ENCODE measurements at regions not wholly inside any gene's neighbourhood (a gene's known extent, or its start where the extent isn't known, plus 50 kb on each side); places are given as distances from the start of the nearest gene placed in this dataset.

DNA sequence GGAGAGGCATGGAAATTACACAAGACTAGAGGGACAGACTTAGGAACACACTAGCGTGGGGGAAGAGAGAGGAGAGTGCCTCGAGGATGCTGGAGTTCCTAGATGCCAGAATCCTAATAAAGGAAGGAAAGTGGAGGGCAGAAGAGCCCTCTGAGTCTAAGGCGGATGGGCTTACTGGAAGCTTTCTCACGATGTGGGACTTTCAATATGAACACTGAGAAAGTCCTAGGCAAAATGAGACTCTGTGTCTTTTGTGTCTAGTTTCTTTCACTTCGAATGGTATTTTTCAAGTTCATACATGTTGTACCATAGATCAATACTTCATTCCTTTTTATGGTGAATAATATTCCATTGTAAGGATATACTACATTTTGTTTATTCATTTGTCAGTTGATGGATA is 239.4 kb downstream of the NSG2 start:
- H3K4me3 Mint-ChIP-seq = no peak overlapping the region
- no peaks in the 10 kb centered on the region for H3K36me3 Mint-ChIP-seq
- no peaks in the 10 kb centered on the region for H3K4me1 Mint-ChIP-seq
- peaks cover 7% of the 10 kb centered on the region for H3K27me3 Mint-ChIP-seq
- H3K27ac Mint-ChIP-seq = no peak overlapping the region
- no peaks in the 10 kb centered on the region for H3K9me3 Mint-ChIP-seq

DNA sequence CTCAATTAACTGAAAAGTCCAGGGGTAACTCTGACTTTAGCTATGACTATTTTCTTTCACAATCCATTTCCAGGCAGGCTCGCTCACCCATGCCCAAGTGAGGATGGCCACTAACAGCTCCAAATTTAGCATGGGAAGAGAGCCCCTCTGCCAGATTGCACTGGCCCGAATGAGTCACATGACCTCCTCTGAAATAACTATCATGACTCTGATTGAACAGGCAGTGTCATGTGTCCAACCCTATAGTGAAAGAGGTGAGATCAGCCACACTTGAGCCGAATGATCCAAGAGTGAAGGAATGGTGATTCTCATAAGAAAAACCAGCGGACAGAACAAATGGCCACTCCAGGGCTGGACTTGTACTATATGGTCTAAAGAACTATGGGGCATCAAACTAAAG is 242.3 kb downstream of the NSG2 start:
- no peaks in the 10 kb centered on the region for H3K36me3 Mint-ChIP-seq
- H3K27ac Mint-ChIP-seq = no peak overlapping the region
- H3K4me3 Mint-ChIP-seq = no peak overlapping the region
- H3K27me3 Mint-ChIP-seq = peaks cover 3% of the 10 kb centered on the region
- H3K9me3 Mint-ChIP-seq = no peaks in the 10 kb centered on the region
- no peaks in the 10 kb centered on the region for H3K4me1 Mint-ChIP-seq

DNA sequence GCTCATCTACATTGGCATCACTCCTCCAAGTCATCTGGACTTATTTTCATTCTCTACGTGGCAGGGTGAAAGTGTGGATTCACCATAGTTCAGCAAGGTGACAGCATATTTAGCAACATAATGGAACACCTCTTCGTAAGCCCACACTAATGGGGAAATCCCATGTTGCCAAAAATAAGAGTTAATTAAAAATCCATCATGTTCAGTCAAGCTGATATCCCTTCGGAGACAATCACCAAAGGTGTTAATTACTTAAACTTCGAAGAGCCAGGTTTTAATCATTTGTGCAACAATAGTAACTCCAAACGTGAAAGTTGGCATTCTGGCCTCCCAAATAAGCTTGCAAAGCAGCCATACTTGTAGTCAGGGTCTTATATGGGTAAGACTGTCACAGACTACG is 242.9 kb downstream of the NSG2 start:
- Mint-ChIP-seq H3K27me3 (peaks cover 3% of the 10 kb centered on the region), H3K36me3 (no peaks in the 10 kb centered on the region), H3K4me3 (no peak overlapping the region), H3K27ac (no peak overlapping the region), H3K4me1 (no peaks in the 10 kb centered on the region), H3K9me3 (no peaks in the 10 kb centered on the region)

DNA sequence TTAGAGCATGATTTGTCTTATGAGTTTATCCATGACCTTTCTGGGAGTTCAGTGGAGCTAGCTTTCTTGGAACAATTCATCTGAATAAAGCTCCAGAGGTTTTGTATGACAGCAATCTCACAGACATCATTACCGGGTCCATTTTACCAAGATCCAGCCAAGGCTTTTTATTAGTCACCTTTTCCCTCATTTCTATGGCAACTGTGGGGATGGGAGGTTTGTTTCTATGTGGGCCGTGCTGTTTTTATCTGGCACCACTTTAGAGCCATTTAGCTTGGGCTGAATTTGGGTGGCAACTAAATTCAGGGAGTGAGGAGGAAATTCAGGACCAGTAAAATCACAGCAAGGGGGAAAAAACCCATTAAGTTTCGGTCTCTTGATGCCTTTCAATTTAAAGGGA is 245.7 kb downstream of the NSG2 start:
- no peak overlapping the region for H3K27ac Mint-ChIP-seq
- H3K9me3 Mint-ChIP-seq = peaks cover 5% of the 10 kb centered on the region
- H3K4me3 Mint-ChIP-seq = no peak overlapping the region
- no peaks in the 10 kb centered on the region for H3K27me3 Mint-ChIP-seq
- H3K36me3 Mint-ChIP-seq = no peaks in the 10 kb centered on the region
- no peaks in the 10 kb centered on the region for H3K4me1 Mint-ChIP-seq

DNA sequence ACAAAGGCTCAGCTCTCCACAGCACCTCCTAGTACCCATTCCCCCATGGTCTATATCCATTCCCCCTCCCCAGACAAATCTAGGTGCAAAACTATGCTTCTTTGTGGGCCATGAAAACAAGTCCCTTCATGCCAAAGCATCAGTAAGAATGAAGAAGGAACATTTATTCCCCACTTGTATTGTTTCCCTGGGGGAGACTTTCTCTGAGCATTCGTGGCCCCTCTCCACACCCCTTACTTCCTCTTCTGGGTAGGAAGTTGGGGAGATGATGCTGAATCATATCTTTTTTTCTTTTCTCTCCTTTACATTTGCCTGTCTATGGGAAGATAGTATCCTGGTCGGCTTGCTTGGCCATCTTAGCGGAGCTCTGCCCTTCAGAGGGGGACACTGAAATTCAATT is 246.8 kb downstream of the NSG2 start:
- Mint-ChIP-seq H3K9me3 (peaks cover 5% of the 10 kb centered on the region), H3K27ac (no peak overlapping the region), H3K4me1 (no peaks in the 10 kb centered on the region), H3K27me3 (no peaks in the 10 kb centered on the region), H3K36me3 (no peaks in the 10 kb centered on the region), H3K4me3 (no peak overlapping the region)

DNA sequence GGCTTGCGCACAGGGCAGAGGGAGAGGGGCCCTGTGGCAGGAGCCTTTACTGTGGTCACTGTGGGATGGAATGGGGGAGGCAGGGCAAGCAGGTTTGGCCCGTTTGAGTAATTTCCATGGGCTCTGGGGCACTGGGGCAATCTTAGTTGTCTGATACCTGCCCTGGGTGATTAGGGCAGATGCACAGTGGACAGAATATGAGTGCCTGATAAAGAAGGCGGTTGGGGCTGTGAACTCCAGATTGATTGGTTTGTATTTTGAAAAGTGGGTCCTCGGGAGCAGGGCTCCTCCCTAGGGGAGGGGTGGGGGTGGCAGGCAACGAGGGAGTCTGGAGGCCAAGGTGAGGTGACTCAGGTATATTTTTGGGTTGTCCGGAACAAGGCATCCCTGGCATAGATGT is 247.5 kb downstream of the NSG2 start:
- Mint-ChIP-seq H3K36me3 (no peaks in the 10 kb centered on the region), H3K4me1 (no peaks in the 10 kb centered on the region), H3K4me3 (no peak overlapping the region), H3K27ac (no peak overlapping the region), H3K9me3 (peaks cover 5% of the 10 kb centered on the region), H3K27me3 (no peaks in the 10 kb centered on the region)

DNA sequence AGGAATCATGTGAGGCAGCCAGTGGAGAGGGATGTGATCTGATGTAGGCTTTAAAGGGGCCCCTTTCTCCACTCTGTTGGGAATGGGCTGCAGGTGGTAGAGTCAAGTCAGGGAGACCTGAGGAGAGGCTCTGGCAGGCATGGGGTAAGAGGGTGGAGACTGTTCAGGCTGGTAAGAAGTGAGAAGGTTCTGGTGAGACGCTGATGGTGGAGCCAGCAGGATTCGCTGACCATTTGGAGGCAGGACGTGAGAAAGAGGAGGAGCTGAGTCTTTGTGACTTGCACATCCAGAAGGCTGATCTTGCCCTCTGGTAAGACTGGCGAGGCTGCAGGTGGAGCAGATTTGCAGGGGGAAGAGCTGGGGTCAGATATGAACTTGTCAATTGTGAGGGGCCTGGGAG is 248.0 kb downstream of the NSG2 start:
- peaks cover 5% of the 10 kb centered on the region for H3K9me3 Mint-ChIP-seq
- H3K4me1 Mint-ChIP-seq = no peaks in the 10 kb centered on the region
- no peaks in the 10 kb centered on the region for H3K36me3 Mint-ChIP-seq
- H3K27ac Mint-ChIP-seq = no peak overlapping the region
- no peak overlapping the region for H3K4me3 Mint-ChIP-seq
- H3K27me3 Mint-ChIP-seq = no peaks in the 10 kb centered on the region

DNA sequence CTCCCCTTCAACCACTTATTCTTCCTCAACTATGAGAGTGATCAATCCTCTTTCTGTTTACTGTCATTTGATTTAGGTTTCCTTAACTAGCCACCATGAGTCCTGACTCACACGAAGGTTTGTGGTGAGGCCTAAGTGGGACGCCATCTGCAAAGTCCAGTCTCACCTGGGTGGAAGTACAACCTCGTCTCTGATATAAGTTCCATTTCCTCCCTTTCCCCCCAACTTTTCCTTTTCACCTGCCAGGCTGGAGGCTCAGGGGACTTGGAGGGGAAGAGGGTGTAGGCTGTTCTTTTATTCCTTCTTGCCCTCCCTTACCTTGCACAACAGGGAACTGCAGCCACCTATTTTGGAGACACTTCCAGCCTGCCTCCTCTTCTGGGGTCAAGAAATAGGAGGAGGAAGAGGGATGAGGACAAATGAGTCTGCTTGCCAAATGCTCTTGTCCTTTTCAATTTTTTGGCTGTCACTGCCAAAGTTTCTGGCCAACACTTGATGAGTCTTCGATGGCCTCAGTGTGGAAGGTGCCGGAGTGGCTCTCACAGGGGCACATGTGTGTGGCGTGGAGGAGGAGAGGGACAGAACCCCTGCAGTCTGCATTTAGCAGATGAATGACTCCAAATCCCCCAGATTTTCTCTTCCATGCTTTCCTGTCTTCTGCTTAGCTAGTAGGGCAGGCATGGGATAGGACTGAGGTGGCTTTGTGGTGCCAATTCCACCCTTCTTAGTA is 249.6 kb downstream of the NSG2 start:
- Mint-ChIP-seq H3K9me3 (peaks cover 5% of the 10 kb centered on the region), H3K27ac (no peak overlapping the region), H3K27me3 (no peaks in the 10 kb centered on the region), H3K4me3 (no peak overlapping the region), H3K36me3 (no peaks in the 10 kb centered on the region), H3K4me1 (no peaks in the 10 kb centered on the region)

DNA sequence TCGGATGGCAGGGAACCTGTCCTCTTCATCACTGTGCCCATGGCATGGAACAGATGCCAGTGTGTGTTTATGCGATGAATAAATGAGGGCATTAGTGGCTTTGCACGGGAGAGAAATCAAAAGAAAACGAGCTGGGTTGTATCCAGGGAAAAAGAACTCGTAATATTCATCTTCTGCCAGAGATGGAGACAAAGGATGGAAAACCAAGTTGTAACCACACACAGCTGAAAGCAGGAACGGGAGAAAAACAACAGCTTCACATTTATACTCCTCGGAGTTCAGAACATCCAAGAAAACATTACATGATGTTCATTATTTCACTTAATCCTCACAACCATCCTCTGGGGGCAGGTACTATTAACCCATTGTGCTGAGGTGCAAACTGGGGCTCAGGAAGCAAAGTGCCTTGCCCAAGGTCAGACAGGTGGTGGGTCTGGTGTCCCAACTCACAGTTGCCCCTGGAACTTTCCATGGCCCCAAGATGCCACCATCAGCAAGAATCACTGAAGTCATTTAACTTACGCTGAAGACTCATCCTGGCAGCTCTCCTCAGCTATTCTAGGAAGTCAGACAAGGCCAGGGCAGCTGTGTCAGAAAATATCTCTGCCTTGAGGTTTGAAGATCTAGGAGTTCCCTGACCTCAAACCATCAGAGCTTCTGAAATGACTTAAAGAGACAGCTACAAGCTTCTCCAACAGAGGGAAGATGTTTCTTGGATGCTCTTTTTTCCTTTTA is 250.4 kb downstream of the NSG2 start:
- Mint-ChIP-seq H3K27ac (no peak overlapping the region), H3K27me3 (peaks cover 2% of the 10 kb centered on the region), H3K4me1 (no peaks in the 10 kb centered on the region), H3K4me3 (no peak overlapping the region), H3K36me3 (no peaks in the 10 kb centered on the region), H3K9me3 (peaks cover 5% of the 10 kb centered on the region)

DNA sequence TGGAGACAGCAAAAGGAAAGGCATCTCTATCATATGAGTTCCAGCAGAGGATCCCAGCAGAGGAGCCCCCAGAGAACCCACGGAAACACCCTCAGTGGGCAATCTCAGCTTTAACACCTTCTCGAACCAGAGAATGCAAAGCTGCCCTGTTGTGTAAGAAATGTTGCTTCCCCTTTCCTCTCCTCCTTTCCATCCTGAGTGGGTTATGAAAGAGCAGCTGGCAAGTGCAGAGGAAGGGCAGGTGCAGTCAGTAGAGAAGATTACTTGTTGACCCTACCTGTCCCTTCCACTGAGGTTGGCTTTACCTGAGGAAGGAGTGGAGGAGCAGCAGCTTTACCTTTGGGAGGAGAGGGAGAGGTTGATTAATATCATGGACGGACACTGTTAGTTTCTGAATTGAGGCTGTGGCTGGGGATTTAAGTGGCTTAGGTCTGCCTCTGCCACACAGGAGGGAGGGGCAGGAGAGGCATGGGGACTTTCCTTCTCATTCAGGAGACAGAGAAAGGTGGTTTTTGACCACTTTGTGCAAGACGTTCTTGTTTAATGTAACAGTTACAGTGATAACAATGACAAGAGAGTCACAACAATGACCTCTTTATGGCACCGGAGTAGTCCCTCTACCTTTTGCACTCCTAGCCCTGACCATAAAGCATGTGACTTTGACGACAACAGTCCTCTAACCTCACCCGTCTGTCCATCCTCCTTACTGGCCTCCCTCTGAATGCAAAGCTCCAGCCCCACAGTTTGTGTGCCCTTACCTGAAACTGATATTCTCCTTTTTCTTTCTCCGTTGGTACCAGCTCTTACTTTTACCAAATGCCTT is 254.8 kb downstream of the NSG2 start:
- H3K4me3 Mint-ChIP-seq = no peak overlapping the region
- H3K9me3 Mint-ChIP-seq = no peaks in the 10 kb centered on the region
- no peak overlapping the region for H3K27ac Mint-ChIP-seq
- no peaks in the 10 kb centered on the region for H3K4me1 Mint-ChIP-seq
- no peaks in the 10 kb centered on the region for H3K36me3 Mint-ChIP-seq
- peaks cover 8% of the 10 kb centered on the region for H3K27me3 Mint-ChIP-seq

DNA sequence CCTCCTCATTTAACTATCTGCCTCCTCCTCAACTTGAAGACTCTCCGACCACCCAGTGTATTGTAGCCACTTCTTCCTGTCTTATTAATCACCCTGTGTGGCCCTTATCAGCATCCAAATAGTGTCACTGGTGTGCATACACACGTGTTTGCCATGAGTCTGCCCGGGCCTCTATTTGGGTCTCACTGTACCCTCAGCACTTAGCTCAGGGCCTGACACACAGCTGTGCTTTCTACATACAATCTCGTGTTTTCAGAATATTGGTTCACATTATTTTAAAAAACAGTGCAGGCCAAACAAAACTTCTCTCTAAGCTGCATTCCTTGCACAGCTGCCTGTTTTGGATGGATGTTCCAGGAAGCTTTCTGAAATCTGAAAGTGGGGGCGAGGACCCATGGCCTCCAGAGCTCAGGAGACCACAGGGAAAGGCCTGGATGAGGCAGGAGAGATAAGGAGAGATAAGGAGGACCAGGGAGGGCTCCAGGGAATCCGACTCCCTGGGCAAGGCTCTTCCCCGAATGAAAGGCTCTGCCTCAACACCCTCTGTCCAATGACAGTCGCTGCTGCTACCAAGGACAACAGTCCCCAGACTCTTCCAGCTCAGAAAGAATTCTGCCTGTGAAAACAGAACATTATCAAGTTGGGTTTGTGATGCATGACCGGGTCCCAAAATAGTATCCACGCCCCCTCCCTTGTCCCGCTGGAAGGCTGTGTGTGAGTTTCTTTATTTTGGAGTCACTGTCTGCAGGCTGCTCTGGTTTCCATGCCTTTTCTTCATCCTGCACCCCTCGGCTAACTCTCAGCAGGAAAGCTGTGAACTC is 255.6 kb downstream of the NSG2 start:
- Mint-ChIP-seq H3K27me3 (peaks cover 8% of the 10 kb centered on the region), H3K27ac (no peak overlapping the region), H3K9me3 (no peaks in the 10 kb centered on the region), H3K36me3 (no peaks in the 10 kb centered on the region), H3K4me1 (no peaks in the 10 kb centered on the region), H3K4me3 (no peak overlapping the region)

DNA sequence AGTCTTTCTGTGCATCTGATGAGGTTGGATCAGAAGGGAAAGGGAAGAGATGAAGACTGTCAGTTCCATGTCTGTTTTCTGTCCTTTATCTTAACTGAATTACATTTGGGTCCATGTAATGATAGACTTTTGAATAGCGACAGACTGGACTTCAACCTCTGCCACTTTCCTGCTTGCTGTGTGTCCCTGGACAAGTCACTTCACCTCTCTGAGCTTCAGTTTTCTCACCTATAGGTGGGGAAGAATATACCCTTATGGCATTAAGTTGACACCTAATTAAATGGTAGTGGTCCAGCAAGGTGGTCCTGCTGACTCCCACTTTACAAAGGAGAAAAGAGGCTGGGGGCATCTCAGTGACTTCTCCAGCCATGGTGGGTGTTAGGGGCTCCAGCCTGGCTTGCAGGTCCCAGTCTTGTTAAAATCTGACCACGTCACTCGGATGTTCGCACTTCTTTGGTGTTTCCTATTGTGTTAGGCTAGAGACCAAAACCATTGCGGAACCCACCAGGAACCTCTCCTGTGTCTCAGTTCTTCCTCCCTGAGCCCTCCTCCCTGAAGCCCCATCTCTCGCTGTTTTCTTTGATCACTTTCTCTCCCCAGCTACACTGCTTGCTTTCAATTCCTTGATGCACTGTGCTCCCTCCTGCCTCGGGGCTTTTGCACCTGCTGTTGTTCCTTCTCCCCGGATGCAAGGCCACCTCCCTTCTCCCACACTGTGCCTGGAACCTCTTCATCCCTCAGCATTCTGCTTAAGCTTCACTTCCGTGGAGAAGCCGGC is 256.5 kb downstream of the NSG2 start:
- Mint-ChIP-seq H3K9me3 (no peaks in the 10 kb centered on the region), H3K4me3 (no peak overlapping the region), H3K4me1 (no peaks in the 10 kb centered on the region), H3K27ac (no peak overlapping the region), H3K36me3 (no peaks in the 10 kb centered on the region), H3K27me3 (peaks cover 8% of the 10 kb centered on the region)

DNA sequence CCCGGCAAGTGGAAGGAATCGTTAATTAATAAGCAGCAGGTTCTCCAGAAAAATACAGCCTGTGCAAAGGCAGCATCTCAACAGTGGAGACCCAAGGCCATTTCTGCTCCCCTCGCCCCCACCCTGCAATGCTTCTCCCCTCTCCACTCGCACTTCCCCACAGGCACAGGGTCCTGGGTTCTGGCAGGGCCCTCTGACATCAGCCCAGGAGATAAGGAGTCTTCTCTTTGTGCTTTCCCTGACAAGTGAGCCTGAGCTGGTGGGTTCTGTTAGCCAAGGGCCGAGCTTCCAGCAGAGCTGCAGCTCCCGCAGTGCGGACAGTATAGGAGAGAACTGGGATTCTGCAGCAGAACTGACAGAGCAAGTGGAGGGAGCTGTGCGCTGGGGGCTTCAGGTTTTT is 257.5 kb downstream of the NSG2 start:
- H3K27me3 Mint-ChIP-seq = peaks cover 8% of the 10 kb centered on the region
- no peaks in the 10 kb centered on the region for H3K9me3 Mint-ChIP-seq
- no peak overlapping the region for H3K27ac Mint-ChIP-seq
- no peaks in the 10 kb centered on the region for H3K4me1 Mint-ChIP-seq
- H3K4me3 Mint-ChIP-seq = no peak overlapping the region
- no peaks in the 10 kb centered on the region for H3K36me3 Mint-ChIP-seq

DNA sequence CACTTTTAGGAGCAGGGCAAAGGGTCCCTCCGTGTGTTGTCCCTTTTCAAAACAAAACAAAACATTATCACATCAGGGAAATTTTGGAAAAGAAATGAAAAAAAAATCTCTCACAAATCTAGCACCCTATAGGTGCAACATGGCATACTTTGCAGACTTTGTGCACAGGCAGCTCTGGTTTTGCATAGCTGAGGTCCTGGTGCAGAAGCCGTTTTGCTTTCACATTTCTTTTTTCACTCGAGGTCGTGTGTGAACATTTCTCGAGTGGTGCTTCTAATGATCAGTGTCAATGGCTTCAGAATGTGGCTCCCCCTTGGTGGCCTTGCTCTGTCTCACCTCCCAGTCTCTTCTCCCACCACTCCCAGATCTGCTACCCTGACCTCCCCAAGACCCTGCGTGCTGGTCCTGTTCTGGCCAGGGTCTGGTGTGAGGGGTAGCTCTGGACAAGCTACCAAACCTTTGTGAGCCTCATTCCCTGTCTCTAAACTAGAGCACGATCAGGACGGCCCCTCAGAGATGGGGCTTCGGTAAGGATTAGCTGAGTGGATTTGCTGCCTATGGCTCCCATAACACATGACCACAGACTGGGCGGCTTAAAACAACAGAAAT is 258.0 kb downstream of the NSG2 start:
- H3K27ac Mint-ChIP-seq = no peak overlapping the region
- H3K27me3 Mint-ChIP-seq = peaks cover 8% of the 10 kb centered on the region
- H3K4me1 Mint-ChIP-seq = no peaks in the 10 kb centered on the region
- H3K9me3 Mint-ChIP-seq = no peaks in the 10 kb centered on the region
- H3K4me3 Mint-ChIP-seq = no peak overlapping the region
- H3K36me3 Mint-ChIP-seq = no peaks in the 10 kb centered on the region

Measured in activated naive CD4-positive, alpha-beta T cell treated with anti-CD3 and anti-CD28 coated beads, Interleukin-2, amount 50 U/mL, for 24 hours (primary cell).